ENCODE measurements at regions not wholly inside any gene's neighbourhood (a gene's known extent, or its start where the extent isn't known, plus 50 kb on each side); places are given as distances from the start of the nearest gene placed in this dataset.

- Mint-ChIP-seq H3K36me3 (ENCODE audit: low read depth) (peaks cover 5% of the 10 kb centered on the region), H3K27ac (no peak overlapping the region), H3K27me3 (ENCODE audit: low read depth) (no peaks in the 10 kb centered on the region), H3K4me3 (no peak overlapping the region), H3K9me3 (peaks cover 5% of the 10 kb centered on the region), H3K4me1 (peaks cover 5% of the 10 kb centered on the region)
- no peak for TF ChIP-seq CTCF (IDR thresholded peaks at IDR 0.05; ENCODE audit: unreplicated experiment in 3 of 3)
These were observed 949.2 kb downstream of the CDH11 start for GRCh38 chr16:64172652-64173051.

DNA sequence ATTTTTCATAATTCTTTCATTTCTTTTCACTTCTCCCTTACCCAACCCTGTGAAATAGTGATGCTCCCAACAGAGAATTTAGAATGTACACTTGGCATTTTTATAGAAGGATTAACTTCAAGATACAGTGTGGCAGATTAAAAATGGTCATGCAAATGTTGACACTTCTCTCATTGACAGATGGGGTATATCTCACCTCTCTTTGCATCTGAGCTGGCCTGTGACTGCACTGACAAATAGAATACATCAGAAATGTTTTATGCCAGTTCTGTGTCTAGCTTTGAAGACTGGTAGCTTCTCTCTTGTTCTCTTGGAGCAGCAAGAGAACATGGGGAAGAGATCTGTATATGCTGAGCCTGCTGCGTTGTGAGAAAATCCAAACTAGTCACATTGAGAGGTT lies 949.6 kb downstream of the CDH11 start:
- Mint-ChIP-seq H3K36me3 (ENCODE audit: low read depth) (peaks cover under 1% of the 10 kb centered on the region), H3K9me3 (peaks cover under 1% of the 10 kb centered on the region), H3K27ac (no peak overlapping the region), H3K4me1 (peaks cover 5% of the 10 kb centered on the region), H3K27me3 (ENCODE audit: low read depth) (no peaks in the 10 kb centered on the region), H3K4me3 (no peak overlapping the region)
- TF ChIP-seq CTCF (IDR thresholded peaks at IDR 0.05; ENCODE audit: unreplicated experiment in 3 of 3), result no peak

- H3K9me3 Mint-ChIP-seq, result no peaks in the 10 kb centered on the region
- peaks cover 5% of the 10 kb centered on the region for H3K4me1 Mint-ChIP-seq
- H3K36me3 Mint-ChIP-seq (ENCODE audit: low read depth), result no peaks in the 10 kb centered on the region
- TF ChIP-seq CTCF (IDR thresholded peaks at IDR 0.05; ENCODE audit: unreplicated experiment in 3 of 3), result no peak
- no peak overlapping the region for H3K4me3 Mint-ChIP-seq
- no peak overlapping the region for H3K27ac Mint-ChIP-seq
- no peaks in the 10 kb centered on the region for H3K27me3 Mint-ChIP-seq (ENCODE audit: low read depth)
These were observed 950.2 kb downstream of the CDH11 start for GRCh38 chr16:64171632-64172031.

- Mint-ChIP-seq H3K4me1 (no peaks in the 10 kb centered on the region), H3K9me3 (no peaks in the 10 kb centered on the region), H3K27me3 (ENCODE audit: low read depth) (no peaks in the 10 kb centered on the region), H3K4me3 (no peak overlapping the region), H3K36me3 (ENCODE audit: low read depth) (no peaks in the 10 kb centered on the region), H3K27ac (no peak overlapping the region)
- TF ChIP-seq CTCF (IDR thresholded peaks at IDR 0.05; ENCODE audit: unreplicated experiment in 3 of 3), result no peak
These were observed 953.5 kb downstream of the CDH11 start for GRCh38 chr16:64168371-64168770.

DNA sequence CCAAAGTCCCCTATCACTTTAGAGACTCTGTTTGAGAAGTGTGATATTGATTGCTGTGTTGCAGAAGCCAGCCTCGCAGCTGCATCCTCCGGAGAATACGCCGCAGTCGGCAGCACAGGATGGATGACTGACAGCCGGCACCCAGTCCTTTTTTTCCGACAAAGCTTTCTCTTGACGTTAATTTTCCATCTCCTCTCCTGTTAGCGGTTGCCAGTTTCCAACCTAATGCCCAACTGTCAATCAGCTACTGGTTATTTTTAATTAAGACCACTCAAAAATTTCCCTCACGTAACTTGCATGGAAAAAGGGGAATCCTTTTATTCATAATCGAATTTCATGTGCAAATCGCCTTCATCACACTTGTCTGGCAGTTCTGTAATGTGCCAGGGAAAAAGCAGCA lies 953.9 kb downstream of the CDH11 start:
- H3K36me3 Mint-ChIP-seq (ENCODE audit: low read depth), result no peaks in the 10 kb centered on the region
- TF ChIP-seq CTCF (IDR thresholded peaks at IDR 0.05; ENCODE audit: unreplicated experiment in 3 of 3), result no peak
- H3K27ac Mint-ChIP-seq, result no peak overlapping the region
- no peaks in the 10 kb centered on the region for H3K9me3 Mint-ChIP-seq
- no peaks in the 10 kb centered on the region for H3K4me1 Mint-ChIP-seq
- H3K27me3 Mint-ChIP-seq (ENCODE audit: low read depth), result no peaks in the 10 kb centered on the region
- H3K4me3 Mint-ChIP-seq, result no peak overlapping the region

- H3K27ac Mint-ChIP-seq, result no peak overlapping the region
- H3K36me3 Mint-ChIP-seq (ENCODE audit: low read depth), result no peaks in the 10 kb centered on the region
- TF ChIP-seq CTCF (IDR thresholded peaks at IDR 0.05; ENCODE audit: unreplicated experiment in 3 of 3), result no peak
- H3K4me3 Mint-ChIP-seq, result no peak overlapping the region
- H3K27me3 Mint-ChIP-seq (ENCODE audit: low read depth), result no peaks in the 10 kb centered on the region
- H3K4me1 Mint-ChIP-seq, result no peaks in the 10 kb centered on the region
- H3K9me3 Mint-ChIP-seq, result no peaks in the 10 kb centered on the region
These were observed 956.5 kb downstream of the CDH11 start for GRCh38 chr16:64165368-64165767.

Data from nephron (organoid).